Stimulated activated effector memory CD8-positive, alpha-beta T cell treated with anti-CD3 and anti-CD28 coated beads, Interleukin-12 subunit alpha, Interleukin-12 subunit beta, amount 100 ng/mL, for 72 hours (primary cell): ENCODE measurements at regions not wholly inside any gene's neighbourhood (a gene's known extent, or its start where the extent isn't known, plus 50 kb on each side); places are given as distances from the start of the nearest gene placed in this dataset.

Experiments
- ATAC-seq: fragments of 150-1000 bp; cut with Tn5 transposase; 2 replicates; pipeline ENCODE4 v1.10.0; 2021
- DNase-seq, 2 donors: peaks; one replicate each; pipeline ENCODE4 v3.0.0; 2021 to 2022; ENCODE audit warnings: low spot score in 2 of 2
- H3K27ac Mint-ChIP-seq: one replicate; pipeline ENCODE4 v1.8.0; 2022; ENCODE audit warnings: mild to moderate bottlenecking, mixed read lengths
- H3K36me3 Mint-ChIP-seq: one replicate; pipeline ENCODE4 v1.8.0; 2022; ENCODE audit warnings: mild to moderate bottlenecking, mixed read lengths
- H3K4me1 Mint-ChIP-seq: one replicate; pipeline ENCODE4 v1.8.0; 2022; ENCODE audit warnings: mixed read lengths
- H3K4me3 Mint-ChIP-seq: one replicate; pipeline ENCODE4 v1.8.0; 2022; ENCODE audit warnings: mild to moderate bottlenecking, mixed read lengths
- H3K9me3 Mint-ChIP-seq: one replicate; pipeline ENCODE4 v1.8.0; 2022; ENCODE audit warnings: mixed read lengths

GRCh38 chr13:63112799-63113395 is 1697.2 kb upstream of the PCDH20 start:
- Mint-ChIP-seq H3K36me3 (no peaks in the 10 kb centered on the region), H3K9me3 (peaks cover 16% of the 10 kb centered on the region), H3K4me1 (no peaks in the 10 kb centered on the region), H3K4me3 (no peak overlapping the region), H3K27ac (no peak overlapping the region)
- no peak for ATAC-seq
- DNase-seq: no peak

GRCh38 chr13:63110466-63110865 is 1694.8 kb upstream of the PCDH20 start:
- Mint-ChIP-seq H3K9me3 (peaks cover 15% of the 10 kb centered on the region), H3K4me1 (no peaks in the 10 kb centered on the region), H3K36me3 (no peaks in the 10 kb centered on the region), H3K27ac (no peak overlapping the region), H3K4me3 (no peak overlapping the region)
- no peak for ATAC-seq
- no peak for DNase-seq

DNA sequence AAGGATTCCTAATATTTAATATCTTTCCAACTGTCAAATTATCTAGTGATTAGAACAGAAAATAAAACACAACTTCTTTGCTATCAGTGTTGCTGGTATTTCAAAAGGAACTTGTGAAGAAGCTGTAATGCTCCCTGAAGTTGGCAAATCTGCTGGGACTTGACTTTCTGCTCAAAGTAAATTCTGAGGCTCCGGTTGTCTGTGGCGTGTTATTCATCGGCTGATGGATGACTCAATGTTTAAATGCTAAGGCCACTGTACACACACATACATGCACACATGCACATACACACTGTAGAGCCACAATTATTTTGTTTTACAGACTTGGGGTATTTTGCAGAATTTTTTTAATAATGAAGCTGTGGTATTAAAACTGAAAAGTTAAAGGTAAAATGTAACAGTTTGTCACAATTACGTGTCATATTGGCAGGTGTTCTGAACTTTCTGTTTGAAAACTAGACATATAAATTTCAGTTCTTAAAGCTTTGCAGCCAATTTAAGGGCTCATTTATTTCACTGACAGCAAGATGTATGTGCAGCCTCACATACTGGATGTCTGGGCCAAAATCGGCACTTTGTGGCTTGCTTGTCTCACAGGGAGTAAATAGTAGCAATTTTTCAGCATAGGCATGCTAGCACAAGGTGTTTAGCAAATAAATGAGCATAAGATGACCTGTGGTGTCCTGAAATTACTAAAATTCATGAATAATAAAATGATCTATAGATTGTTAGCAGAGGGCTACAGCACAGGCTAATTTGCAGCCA is 1691.7 kb upstream of the PCDH20 start:
- no peaks in the 10 kb centered on the region for H3K36me3 Mint-ChIP-seq

DNA sequence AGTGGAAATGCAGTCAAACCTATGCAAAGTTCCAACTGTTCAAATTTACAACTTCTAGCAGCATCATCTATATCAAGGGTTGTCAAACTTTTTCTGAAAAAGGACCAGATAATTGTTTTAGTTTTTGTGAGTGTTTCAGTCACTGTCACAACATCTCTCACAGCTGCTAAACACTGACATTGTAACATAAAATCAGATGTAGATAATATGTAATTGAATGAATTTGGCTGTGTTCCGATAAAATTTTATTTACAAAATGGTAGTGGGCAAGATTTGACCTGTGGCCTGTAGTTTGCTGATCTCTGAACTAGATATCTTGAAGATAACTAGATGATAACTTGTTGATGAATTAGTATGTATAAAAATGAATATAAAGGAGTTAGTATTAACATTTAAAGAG is 1679.1 kb upstream of the PCDH20 start:
- Mint-ChIP-seq H3K4me3 (no peak overlapping the region), H3K9me3 (peaks cover 15% of the 10 kb centered on the region), H3K4me1 (no peaks in the 10 kb centered on the region), H3K27ac (no peak overlapping the region), H3K36me3 (no peaks in the 10 kb centered on the region)
- ATAC-seq (no peak), DNase-seq (no peak)

More for the DNA sequence above, 1691.7 kb upstream of the PCDH20 start:
- ATAC-seq (no peak), DNase-seq (no peak)
- Mint-ChIP-seq H3K27ac (no peak overlapping the region), H3K4me3 (no peak overlapping the region), H3K4me1 (no peaks in the 10 kb centered on the region), H3K9me3 (peaks cover 9% of the 10 kb centered on the region)

DNA sequence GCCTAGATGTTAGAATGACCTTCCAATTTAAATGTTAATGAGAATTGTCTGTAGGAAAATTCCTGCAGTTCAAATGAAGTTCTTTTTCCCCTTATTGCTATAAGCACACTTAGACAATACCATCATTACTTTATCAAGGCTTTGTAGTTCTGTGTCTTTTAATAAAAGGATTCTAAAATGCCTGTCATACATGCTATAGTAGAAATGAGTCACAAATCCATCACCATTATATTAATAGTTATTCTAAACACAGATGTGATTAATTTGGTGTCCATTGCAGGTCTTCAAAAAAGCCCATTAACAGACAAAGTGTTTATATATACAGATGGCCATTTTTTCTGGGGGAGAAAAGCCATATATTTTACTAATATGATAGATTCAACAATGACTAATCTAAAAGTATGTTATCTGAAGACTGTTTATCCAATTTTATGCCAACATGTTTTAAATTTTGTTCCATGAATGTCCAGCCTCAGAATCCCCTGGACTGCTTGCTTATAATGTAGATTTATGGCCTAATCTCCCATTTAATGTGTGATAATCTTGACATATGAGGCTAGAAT is 1678.3 kb upstream of the PCDH20 start:
- no peaks in the 10 kb centered on the region for H3K4me1 Mint-ChIP-seq
- DNase-seq: no peak
- H3K27ac Mint-ChIP-seq: no peak overlapping the region
- ATAC-seq: no peak
- peaks cover 11% of the 10 kb centered on the region for H3K9me3 Mint-ChIP-seq
- no peak overlapping the region for H3K4me3 Mint-ChIP-seq
- no peaks in the 10 kb centered on the region for H3K36me3 Mint-ChIP-seq

- Mint-ChIP-seq H3K36me3 (no peaks in the 10 kb centered on the region), H3K4me3 (no peak overlapping the region), H3K27ac (no peak overlapping the region), H3K9me3 (peaks cover 7% of the 10 kb centered on the region), H3K4me1 (no peaks in the 10 kb centered on the region)
- DNase-seq (no peak), ATAC-seq (no peak)
Measured at GRCh38 chr13:63092456-63092855, 1676.8 kb upstream of the PCDH20 start.

DNA sequence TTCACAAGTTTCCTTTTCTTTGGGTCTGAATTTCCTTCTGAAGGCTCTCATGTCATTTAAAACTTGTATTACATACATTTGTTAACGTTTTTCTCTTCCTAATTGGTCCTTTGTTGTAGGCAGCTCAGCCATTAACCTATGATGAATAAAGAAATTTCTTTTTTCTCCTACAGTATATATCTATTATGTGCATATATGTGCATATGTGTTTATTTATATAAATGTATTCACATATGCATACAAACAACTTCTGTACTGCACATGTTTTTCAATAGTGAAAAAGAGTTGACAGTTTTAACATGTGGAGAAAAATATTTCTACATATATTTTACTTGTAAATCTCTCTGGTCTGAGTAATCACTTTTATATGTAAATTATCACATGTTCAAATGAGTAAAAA is 1674.9 kb upstream of the PCDH20 start:
- ATAC-seq: no peak

GRCh38 chr13:63088226-63088625 is 1672.6 kb upstream of the PCDH20 start:
- Mint-ChIP-seq H3K9me3 (peaks cover under 1% of the 10 kb centered on the region), H3K4me1 (no peaks in the 10 kb centered on the region), H3K36me3 (no peaks in the 10 kb centered on the region), H3K27ac (no peak overlapping the region), H3K4me3 (no peak overlapping the region)
- no peak for ATAC-seq
- no peak for DNase-seq

More for the DNA sequence above, 1674.9 kb upstream of the PCDH20 start:
- no peak for DNase-seq
- H3K36me3 Mint-ChIP-seq: no peaks in the 10 kb centered on the region
- H3K4me3 Mint-ChIP-seq: no peak overlapping the region
- peaks cover 4% of the 10 kb centered on the region for H3K9me3 Mint-ChIP-seq
- H3K27ac Mint-ChIP-seq: no peak overlapping the region
- no peaks in the 10 kb centered on the region for H3K4me1 Mint-ChIP-seq

DNA sequence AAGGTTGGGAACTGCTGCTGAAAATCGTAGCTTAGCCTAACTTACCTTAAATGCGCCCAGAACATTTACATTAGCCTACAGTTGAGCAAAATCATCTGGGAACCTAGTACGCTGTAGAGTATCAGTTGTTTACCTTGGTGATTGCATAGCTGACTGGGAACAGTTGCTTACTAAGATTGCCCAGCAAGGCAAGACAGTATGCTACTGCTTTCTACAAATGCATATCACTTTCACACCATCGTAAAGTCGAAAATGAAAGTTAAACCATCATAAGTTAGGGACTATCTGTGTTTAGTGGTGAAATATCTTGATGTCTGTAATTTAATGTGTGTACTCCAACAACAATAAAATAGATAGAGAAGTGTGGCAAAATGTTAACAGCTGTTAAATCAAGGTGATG is 1670.6 kb upstream of the PCDH20 start:
- H3K27ac Mint-ChIP-seq: no peak overlapping the region
- DNase-seq (no peak), ATAC-seq (no peak)
- H3K4me1 Mint-ChIP-seq: no peaks in the 10 kb centered on the region
- no peaks in the 10 kb centered on the region for H3K36me3 Mint-ChIP-seq
- no peak overlapping the region for H3K4me3 Mint-ChIP-seq
- peaks cover 6% of the 10 kb centered on the region for H3K9me3 Mint-ChIP-seq

DNA sequence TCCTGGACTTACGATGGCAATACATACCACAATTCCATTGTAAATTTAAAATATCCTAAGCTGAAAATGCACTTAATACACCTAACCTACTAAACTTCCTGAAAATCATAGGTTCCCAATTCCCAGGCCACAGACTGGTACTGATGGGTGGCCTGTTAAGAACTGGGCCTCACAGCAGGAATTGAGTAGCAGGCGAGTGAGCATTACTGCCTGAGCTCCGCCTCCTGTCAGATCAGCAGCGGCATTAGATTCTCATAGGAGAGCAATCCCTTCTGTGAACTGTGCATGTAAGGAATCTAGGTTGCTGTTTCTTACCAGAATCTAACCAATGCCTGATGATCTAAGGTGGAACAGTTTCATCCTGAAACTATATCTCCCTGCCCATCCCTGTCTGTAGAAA is 1670.2 kb upstream of the PCDH20 start:
- no peak overlapping the region for H3K4me3 Mint-ChIP-seq
- no peaks in the 10 kb centered on the region for H3K4me1 Mint-ChIP-seq
- no peaks in the 10 kb centered on the region for H3K36me3 Mint-ChIP-seq
- H3K27ac Mint-ChIP-seq: no peak overlapping the region
- ATAC-seq (no peak), DNase-seq (no peak)
- peaks cover 10% of the 10 kb centered on the region for H3K9me3 Mint-ChIP-seq

DNA sequence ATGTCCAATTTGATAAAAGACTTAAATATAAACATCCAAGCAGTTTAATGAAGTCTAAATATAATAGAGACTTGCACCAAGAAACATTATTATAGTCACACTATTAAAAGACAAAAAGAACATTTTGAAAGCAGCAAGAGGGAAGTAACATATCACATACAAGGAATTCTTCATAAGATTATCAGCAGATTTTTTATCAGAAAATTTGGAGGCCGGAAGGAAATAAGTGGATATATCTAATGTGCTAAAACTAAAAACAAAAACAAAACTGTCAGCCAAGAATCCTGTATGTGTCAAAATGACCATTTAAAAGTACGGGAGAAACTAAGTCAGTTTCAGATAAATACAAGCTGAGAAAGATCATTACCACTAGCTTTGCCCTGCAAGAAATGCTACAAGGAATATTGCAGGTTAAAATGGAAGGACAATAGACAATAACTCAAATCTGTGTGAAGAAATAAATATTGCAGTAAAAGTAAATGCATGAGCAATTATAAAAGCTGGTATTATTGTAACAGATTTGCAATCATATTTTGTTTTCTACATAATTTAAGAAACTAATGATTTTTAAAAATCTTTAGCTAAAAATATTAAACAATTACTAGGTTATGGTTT is 1665.9 kb upstream of the PCDH20 start:
- Mint-ChIP-seq H3K27ac (no peak overlapping the region), H3K36me3 (no peaks in the 10 kb centered on the region), H3K9me3 (peaks cover 17% of the 10 kb centered on the region), H3K4me1 (no peaks in the 10 kb centered on the region), H3K4me3 (no peak overlapping the region)
- DNase-seq (no peak), ATAC-seq (no peak)

DNA sequence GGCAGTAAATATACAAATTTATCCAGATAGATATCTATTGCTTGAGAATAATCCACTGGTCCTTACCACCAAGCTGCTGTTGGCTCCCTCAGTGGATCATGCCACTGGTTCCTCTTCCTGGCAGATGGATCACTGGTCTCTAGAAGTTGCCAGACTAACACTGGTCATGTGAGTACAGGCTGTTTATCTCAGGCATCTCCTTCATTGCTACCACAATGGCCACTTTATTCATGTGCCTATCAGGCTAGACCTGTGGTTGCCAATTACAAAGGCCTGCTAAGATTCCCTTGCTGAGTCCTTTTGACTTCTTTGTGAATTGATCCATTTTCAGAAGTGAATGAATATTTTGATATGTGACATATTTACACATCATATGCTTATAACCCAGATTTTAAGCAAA is 1659.5 kb upstream of the PCDH20 start:
- H3K36me3 Mint-ChIP-seq: no peaks in the 10 kb centered on the region
- H3K27ac Mint-ChIP-seq: no peak overlapping the region
- peaks cover 12% of the 10 kb centered on the region for H3K9me3 Mint-ChIP-seq
- DNase-seq: no peak
- H3K4me1 Mint-ChIP-seq: no peaks in the 10 kb centered on the region
- H3K4me3 Mint-ChIP-seq: no peak overlapping the region
- no peak for ATAC-seq

GRCh38 chr13:63050287-63050686 is 1634.6 kb upstream of the PCDH20 start:
- no peak for DNase-seq
- no peak overlapping the region for H3K27ac Mint-ChIP-seq
- peaks cover 9% of the 10 kb centered on the region for H3K9me3 Mint-ChIP-seq
- ATAC-seq: no peak
- H3K36me3 Mint-ChIP-seq: no peaks in the 10 kb centered on the region
- H3K4me1 Mint-ChIP-seq: no peaks in the 10 kb centered on the region
- no peak overlapping the region for H3K4me3 Mint-ChIP-seq

- peaks cover 12% of the 10 kb centered on the region for H3K9me3 Mint-ChIP-seq
- ATAC-seq: no peak
- H3K27ac Mint-ChIP-seq: no peak overlapping the region
- no peak for DNase-seq
- H3K4me1 Mint-ChIP-seq: no peaks in the 10 kb centered on the region
- H3K4me3 Mint-ChIP-seq: no peak overlapping the region
- no peaks in the 10 kb centered on the region for H3K36me3 Mint-ChIP-seq
Measured at GRCh38 chr13:63048653-63049052, 1633.0 kb upstream of the PCDH20 start.

DNA sequence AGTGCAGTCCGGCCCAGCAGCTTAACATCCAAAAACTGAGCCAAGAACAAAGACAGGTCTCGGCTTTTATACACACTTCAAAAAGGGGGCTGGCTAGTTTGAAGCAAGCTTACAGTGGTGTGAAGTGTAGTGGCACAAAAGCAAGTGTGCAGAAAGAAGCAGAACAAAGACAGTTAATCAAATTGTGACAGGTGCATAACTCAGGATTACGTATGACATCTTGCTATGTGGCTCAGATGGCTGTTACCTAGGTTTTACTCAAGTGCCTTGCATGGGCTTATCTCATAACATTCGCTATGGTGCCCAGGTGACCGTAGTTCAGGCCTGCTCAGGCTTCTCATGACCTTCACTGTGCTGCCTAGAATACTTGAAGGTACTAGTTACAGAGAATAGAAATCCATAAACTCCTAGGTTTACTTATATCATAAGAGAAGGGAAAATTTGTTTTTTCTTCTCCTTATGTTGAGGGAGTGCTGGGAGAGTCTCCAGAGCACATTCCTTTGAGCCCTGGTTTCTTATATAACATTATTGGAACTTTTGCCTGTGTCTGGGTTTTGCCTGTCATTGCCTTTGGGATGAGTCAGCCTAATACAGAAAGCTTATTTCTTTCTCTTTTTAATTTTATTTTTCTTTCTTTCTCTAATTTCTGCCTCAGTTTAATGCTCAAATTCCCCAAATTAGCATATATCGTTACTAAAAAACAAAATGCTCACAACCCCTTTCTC is 1629.1 kb upstream of the PCDH20 start:
- no peaks in the 10 kb centered on the region for H3K4me1 Mint-ChIP-seq
- no peak overlapping the region for H3K4me3 Mint-ChIP-seq
- no peaks in the 10 kb centered on the region for H3K36me3 Mint-ChIP-seq
- no peak for DNase-seq
- H3K9me3 Mint-ChIP-seq: peaks cover 13% of the 10 kb centered on the region
- no peak overlapping the region for H3K27ac Mint-ChIP-seq
- ATAC-seq: no peak
